ENCODE measurements at regions not wholly inside any gene's neighbourhood (a gene's known extent, or its start where the extent isn't known, plus 50 kb on each side); places are given as distances from the start of the nearest gene placed in this dataset.
"Not testable (repeated sequence)": the region's sequence is repeated elsewhere in the genome, so short reads cannot be mapped to it uniquely, and the experiment has no call there.

DNA sequence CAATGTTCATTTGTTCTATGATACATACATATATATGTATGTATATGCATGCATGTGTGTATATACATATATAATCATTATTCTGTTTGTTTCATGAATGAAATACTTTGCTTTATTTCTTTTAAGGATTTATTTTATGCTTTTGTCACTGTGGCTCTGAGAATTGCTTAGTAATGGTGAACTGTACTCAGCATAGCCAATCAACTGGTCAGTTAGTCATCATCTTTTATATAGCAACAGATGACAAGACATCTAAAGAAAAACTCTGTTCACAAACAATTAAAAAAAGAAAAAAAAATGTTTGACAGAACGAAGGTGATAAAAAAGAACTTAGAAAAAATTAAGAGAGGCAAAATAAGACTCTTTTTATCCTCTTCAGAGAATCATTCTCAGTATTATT, 1440.3 kb downstream of the PCDH9 start:
- no peak for DNase-seq

DNA sequence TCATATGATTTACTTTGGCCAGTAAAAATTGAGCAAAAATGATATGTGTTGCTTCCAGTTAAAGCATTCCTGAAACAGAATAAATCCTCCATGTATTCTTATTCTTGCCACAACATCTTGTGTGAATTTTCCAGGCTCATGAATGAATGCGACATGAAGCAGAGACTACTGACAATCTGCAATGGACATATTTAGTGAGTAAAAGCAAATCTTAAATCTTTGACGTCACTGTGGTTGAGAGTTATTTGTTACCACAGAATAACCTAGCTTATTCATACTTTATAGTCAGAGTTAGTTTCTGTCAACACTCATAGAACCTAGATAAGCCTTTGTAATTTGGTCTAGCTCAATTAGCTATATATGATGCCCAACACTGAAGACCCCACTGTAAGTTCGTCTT, 1443.1 kb downstream of the PCDH9 start:
- no peak for DNase-seq

DNA sequence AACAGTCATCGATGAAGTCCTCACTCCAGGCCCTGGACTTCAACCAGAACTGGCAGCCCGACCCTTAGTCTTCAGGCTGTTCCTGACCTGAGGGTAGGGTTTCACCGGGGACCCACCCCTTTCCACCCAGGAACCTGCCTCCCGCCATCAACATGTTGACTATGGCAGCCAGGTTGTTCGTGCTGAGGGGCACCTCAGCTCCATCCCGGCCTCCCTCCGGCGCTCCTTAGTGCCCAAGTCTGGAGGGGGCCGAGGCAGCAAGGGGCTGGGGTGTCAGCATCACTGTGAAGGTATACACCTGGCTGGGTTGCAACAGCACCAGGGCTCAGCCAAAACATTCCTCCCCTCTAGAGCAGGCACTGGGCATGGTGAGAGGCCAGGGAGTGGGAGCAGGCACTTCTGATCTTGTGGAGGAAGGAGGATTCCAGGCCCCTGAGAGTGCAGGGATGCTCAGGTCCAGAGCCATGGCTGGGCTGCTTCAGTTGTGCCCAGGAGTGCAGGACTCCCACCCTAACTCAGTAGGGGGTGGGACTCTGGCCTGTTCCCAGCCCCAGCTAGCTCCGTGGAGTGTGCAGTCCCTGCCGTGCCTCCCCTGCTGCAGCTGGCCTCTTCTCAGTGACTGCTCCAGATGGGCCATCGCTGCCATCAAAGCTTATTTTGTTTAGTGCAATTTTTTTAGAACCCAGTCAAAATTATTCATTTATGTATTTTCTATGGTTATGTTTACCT, 1445.9 kb downstream of the PCDH9 start:
- DNase-seq = no peak

- no peak for DNase-seq
Observed at GRCh38 chr13:65783383-65783782, 1446.8 kb downstream of the PCDH9 start.

DNA sequence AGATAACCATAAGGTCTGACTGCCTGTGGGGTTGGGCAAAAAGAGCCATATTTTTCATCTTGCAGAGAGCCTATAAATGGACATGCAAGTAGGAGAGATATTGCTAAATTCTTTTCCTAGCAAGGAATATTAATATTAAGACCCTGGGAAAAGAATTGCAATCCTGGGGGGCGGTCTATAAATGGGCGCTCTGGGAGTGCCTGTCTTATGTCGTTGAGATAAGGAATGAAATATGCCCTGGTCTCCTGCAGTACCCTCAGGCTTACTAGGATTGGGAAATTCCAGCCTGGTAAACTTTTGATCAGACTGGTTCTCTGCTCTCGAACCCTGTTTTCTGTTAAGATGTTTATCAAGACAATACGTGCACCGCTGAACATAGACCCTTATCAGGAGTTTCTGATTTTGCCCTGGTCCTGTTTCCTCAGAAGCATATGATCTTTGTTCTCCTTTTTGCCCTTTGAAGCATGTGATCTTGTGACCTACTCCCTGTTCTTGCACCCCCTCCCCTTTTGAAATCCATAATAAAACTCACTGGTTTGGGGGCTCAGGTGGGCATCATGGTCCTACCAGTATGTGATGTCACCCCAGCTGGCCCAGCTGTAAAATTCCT, 1458.3 kb downstream of the PCDH9 start:
- DNase-seq = not testable (repeated sequence)

GRCh38 chr13:65768545-65768944, 1461.6 kb downstream of the PCDH9 start:
- no peak for DNase-seq

GRCh38 chr13:65763811-65764210, 1466.3 kb downstream of the PCDH9 start:
- DNase-seq = no peak

DNA sequence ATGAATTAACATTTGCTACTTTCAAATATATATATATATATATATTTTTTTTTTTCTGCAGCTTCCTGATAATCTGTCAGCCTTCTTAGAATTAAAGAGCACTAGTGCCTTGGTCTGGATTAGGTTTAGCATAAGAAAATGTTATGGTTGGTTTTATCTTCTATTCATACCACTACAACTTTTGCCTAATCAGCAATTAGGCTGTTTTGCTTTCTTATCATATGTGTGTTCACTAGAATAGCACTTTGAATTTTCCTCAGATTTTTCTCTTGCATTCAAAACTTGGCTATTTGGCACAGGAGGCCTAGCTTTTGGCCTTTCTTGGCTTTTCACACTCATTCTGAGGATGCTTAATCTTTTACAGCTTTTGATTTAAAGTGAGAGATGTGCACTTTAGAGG, 1468.1 kb downstream of the PCDH9 start:
- DNase-seq = no peak

DNA sequence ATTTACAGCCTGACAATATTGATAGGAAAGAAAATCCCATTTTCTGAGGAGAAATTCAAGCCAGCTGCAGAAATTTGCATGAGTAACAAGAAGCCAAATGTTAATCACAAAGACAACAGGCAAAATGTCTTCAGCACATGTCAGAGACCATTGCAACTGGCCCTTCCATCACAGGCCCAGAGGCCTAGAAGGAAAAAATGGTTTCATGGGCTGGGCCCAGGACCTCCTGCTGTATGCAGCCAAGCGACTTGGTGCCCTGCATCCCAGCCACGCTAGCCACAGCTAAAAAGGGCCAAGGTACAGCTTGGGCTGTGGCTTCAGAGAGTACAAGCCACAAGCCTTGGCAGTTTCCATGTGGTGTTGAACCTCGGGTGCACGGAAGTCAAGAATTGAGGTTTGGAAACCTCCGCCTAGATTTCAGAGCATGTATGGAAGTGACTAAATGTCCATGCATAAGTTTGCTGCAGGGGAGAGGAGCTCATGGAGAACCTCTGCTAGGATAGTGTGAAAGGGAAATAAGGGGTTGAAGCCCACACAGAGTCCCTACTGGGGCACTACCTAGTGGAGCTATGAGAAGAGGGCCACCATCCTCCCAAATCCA, 1474.0 kb downstream of the PCDH9 start:
- no peak for DNase-seq

GRCh38 chr13:65748227-65748626, 1481.9 kb downstream of the PCDH9 start:
- DNase-seq = no peak

DNA sequence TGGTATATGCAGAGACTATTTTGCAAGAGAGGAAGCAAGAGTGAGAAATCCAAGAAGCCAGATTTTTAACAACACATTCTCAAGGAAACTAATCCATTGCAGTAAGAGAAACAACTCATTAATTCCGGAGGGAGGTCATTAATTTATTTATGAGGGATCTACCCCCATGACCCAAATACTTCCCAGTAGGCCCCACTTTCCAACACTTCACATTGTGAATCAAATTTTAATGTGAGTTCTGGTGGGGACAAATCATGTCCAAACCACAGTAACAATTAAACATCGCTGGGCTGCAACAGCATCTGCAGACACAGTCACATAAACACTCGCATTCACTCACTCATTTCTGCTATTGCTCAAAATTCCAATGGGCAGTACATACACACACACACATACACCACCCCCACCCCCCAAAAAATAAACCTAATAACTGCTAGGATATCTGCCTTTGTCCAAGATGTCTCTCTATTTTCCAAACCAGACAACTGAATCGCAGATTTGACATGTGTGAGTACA, 1483.7 kb downstream of the PCDH9 start:
- DNase-seq = no peak

DNA sequence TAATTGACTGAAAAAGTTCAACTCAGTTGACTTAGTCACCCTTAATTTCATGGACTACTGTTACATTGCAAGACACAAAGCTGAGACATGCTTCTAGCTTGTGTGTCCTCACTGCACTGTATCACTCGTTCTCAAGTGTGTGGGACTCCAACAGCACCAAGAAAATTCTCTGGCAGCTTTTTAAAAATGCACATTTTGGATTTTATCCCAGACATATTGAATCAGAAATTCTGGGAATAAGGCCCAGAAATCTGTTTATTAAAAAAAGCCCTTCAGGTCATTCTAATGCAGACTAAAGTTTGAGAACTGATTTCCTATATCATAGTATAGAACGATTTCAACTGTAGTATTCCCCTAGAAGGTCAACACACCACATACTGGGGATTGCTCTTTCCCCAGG, 1485.3 kb downstream of the PCDH9 start:
- DNase-seq = no peak

GRCh38 chr13:65733110-65733509, 1497.0 kb downstream of the PCDH9 start:
- no peak for DNase-seq

GRCh38 chr13:65727070-65727469, 1503.1 kb downstream of the PCDH9 start:
- no peak for DNase-seq

DNA sequence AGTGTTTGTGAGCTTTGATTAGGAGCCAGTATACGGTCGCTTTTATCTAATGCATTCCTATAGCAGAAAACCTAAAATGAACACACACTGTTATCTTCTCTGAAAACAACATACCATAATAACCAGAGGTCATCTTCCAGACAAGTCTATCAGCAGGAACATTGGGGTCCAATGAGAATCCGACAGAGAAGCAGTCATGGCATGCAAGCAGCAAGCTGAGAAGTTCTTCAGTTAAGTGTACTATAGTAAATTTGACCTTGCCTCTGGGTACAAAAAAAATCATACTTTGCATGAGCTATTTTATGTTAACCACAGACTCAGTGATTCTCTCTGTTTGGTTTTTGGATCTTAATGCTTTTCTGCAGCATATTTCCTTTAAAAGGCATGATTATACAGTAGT, 1505.1 kb downstream of the PCDH9 start:
- no peak for DNase-seq

DNA sequence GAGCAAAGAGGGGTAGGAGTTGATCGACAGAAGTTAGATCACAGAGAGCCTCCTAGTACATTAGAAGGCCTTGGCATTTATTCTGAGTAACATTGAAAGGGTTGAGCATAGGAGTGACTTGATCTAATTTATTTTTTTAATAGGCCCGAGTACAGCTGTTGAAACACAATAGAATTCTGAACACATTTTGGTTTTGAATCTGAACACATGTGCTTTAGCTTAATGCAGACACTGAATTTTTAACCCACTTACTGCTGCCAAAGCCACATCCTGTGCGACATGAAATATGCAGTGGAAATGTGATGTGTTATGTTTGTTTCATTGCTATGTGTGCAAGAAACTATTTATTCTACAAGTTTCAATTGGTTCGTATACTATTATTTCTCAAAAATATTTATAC, 1505.9 kb downstream of the PCDH9 start:
- no peak for DNase-seq

DNA sequence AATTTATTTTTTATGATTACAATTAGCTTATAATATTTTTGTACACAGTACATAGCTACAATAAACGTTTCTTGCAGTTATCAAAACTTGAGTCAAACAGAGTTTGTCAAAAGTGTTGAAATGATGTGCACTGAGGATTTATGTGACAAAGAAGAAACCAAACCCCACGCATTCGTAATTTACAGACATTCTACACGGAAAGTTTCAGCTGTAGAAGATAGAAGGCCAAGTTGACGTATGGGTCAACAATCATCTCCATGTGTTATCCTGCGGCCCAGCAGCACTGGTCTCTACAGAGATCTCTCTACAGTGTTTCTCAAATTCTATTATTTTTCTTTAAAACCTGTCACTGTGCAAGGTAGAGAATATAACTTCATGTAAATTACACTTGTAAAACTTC, 1507.6 kb downstream of the PCDH9 start:
- DNase-seq = no peak

GRCh38 chr13:65719831-65720230, 1510.3 kb downstream of the PCDH9 start:
- DNase-seq = no peak

- DNase-seq = no peak
Observed at GRCh38 chr13:65710514-65710913, 1519.6 kb downstream of the PCDH9 start.

- DNase-seq = no peak
Observed at GRCh38 chr13:65697843-65698242, 1532.3 kb downstream of the PCDH9 start.

GRCh38 chr13:65679240-65679639, 1550.9 kb downstream of the PCDH9 start:
- no peak for DNase-seq

DNA sequence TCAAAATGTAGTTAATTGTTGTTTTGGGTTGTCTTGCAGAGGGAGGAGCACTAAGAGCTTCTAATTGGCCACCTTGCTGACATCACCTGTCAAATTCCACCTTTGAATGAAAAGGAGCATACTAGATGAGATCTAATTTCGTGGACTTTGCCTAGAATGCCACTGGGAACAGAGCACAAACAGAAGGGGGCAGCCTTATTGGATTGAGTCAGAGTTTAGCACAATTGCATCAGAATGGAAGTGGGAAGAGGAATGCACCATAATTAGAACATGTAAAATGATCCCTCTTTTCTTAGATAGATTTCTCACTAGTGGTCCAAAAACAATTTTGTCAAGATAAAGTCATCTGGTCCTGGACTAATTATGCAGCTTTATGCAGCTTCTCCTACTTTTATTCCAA, 1552.2 kb downstream of the PCDH9 start:
- no peak for DNase-seq

DNA sequence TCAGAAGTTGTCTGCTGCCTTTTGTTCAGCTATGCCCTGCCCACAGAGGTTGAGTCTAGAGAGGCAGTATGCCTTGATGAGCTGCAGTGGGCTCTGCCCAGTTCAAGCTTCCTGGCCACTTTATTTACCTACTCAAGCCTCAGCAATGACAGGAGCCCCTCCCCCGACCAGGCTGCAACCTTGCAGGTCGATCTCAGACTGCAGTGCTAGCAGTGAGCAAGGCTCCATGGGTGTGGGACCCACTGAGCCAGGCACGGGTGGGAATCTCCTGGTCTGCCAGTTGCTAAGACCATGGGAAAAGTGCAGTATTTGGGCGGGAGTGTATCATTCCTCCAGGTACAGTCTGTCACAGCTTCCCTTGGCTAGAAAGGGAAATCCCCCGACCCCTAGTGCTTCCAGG, 1554.8 kb downstream of the PCDH9 start:
- not testable (repeated sequence) for DNase-seq

DNA sequence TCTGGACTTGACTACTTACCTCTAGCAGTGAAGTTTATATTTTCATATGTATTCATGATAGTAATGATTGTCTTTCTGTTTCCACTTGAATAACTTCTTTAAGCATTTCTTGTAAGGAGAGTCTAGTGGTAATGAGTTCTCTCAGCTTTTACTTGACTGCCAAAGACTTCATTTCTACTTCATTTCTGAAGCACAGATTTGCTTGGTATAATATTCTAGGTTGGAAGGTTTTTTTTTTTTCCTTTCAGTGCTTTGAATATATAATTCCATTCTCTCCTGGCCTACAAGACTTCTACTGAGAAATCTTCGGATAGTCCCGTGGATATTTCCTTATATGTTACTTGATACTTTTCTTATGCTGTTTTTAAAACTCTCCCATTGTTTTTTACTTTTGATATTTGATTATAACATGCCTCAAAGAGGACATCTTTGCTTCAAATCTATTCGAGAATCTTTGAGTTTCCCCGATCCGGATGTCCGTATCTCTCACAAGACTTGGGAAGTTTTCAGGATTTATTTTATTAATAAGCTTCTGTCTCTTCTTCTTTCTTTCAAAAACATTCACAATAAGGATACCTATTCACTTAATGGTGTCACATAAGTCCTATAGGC, 1560.0 kb downstream of the PCDH9 start:
- no peak for DNase-seq
